Fibroblast of lung (primary cell): ENCODE measurements at regions not wholly inside any gene's neighbourhood (a gene's known extent, or its start where the extent isn't known, plus 50 kb on each side); places are given as distances from the start of the nearest gene placed in this dataset.

Experiments
- DNase-seq, 2 donors: peaks; one replicate each; pipeline versions ENCODE4 v3.0.0 to v3.0.0-alpha.2; 2010; ENCODE audit warnings: low read depth in 2 of 2
- H2AFZ ChIP-seq: 2 replicates; pipeline ENCODE4 v1.5.1; 2012; ENCODE audit warnings: low read length, control low read depth, inconsistent platforms
- H3K27ac ChIP-seq: 2 replicates; pipeline ENCODE4 v1.5.1; 2011; ENCODE audit warnings: low read length, control low read depth; ENCODE audit not compliant: insufficient read depth
- H3K27me3 ChIP-seq: 2 replicates; pipeline ENCODE4 v1.5.1; 2011; ENCODE audit warnings: mild to moderate bottlenecking, low read length; ENCODE audit not compliant: control insufficient read depth, insufficient read depth
- H3K36me3 ChIP-seq: 2 replicates; pipeline ENCODE4 v1.5.1; 2011; ENCODE audit warnings: low read length; ENCODE audit not compliant: control insufficient read depth, insufficient read depth
- H3K4me1 ChIP-seq: 2 replicates; pipeline ENCODE4 v1.5.1; 2011; ENCODE audit warnings: low read length; ENCODE audit not compliant: control insufficient read depth, insufficient read depth; ENCODE audit errors: extremely low read depth
- H3K4me2 ChIP-seq: 2 replicates; pipeline ENCODE4 v1.5.1; 2011; ENCODE audit warnings: low read length, control low read depth; ENCODE audit not compliant: insufficient read depth; ENCODE audit errors: extremely low read depth
- H3K4me3 ChIP-seq, 4 experiments: fragments of 200-600 bp in 1 of 4; sonication (generic) in 1 of 4; replicated peaks in 1 of 4; 2 replicates each; pipeline ENCODE4 v1.5.1; 2011 to 2016; ENCODE audit warnings: low read length in 4 of 4, low read depth in 3 of 4, mild to moderate bottlenecking in 3 of 4, control low read depth in 2 of 4, inconsistent platforms in 1 of 4, mixed read lengths in 1 of 4; ENCODE audit not compliant: insufficient read depth in 1 of 4; ENCODE audit errors: control extremely low read depth in 1 of 4
- H3K79me2 ChIP-seq: 2 replicates; pipeline ENCODE4 v1.5.1; 2012; ENCODE audit warnings: mild to moderate bottlenecking, low read length, inconsistent platforms; ENCODE audit not compliant: control insufficient read depth, insufficient read depth
- H3K9ac ChIP-seq: 2 replicates; pipeline ENCODE4 v1.5.1; 2011; ENCODE audit warnings: mild to moderate bottlenecking, low read length, control low read depth; ENCODE audit not compliant: insufficient read depth
- H3K9me3 ChIP-seq: 2 replicates; pipeline ENCODE4 v1.5.1; 2012; ENCODE audit warnings: low read depth, low read length; ENCODE audit not compliant: control insufficient read depth, insufficient read depth
- H4K20me1 ChIP-seq: 2 replicates; pipeline ENCODE4 v1.5.1; 2011; ENCODE audit warnings: low read length; ENCODE audit not compliant: control insufficient read depth, insufficient read depth; ENCODE audit errors: extremely low read depth
- EZH2 ChIP-seq: IDR thresholded peaks from 2 replicates; pipeline ENCODE4 v1.5.1; 2012; ENCODE audit warnings: low read length, control low read depth, mild to moderate bottlenecking; ENCODE audit errors: missing control alignments
- TF ChIP-seq, protein P1 (sequence below), 2 donors: IDR thresholded peaks in 1 of 2; conservative IDR thresholded peaks in 1 of 2; 1 replicate in 1 of 2; 2 replicates in 1 of 2; pipeline ENCODE4 v1.5.1; 2011 to 2012; ENCODE audit warnings: low read length in 2 of 2, control low read depth in 1 of 2, inconsistent platforms in 1 of 2, low read depth in 1 of 2, mild to moderate bottlenecking in 1 of 2

DNA sequence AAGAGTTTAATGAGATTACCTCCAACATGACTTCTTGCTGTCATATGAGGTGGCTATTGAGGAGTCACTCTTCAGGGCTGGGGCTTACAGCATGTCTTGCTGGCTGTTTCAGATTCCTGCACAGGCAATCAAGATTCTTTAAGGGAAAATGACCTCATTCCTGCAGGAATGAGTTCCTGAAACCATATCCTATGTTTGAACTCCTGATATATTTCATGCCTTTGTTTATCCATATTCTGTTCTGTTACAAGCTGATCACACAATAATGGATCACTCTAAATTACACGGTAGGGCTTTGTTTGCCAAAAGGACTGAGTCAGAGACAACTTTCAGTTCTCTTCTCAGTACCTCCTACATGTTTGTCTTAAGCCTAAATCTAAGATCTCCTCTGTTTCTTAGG lies 879.8 kb upstream of the PIK3C3 start:
- Histone ChIP-seq H2AFZ (no peak overlapping the region), H3K79me2 (no peaks in the 10 kb centered on the region), H3K36me3 (no peaks in the 10 kb centered on the region), H3K27ac (no peak overlapping the region), H3K4me2 (no peak overlapping the region), H3K9me3 (no peaks in the 10 kb centered on the region), H4K20me1 (no peaks in the 10 kb centered on the region), H3K9ac (no peak overlapping the region), H3K4me1 (no peaks in the 10 kb centered on the region), H3K27me3 (no peaks in the 10 kb centered on the region), H3K4me3 (no peak overlapping the region)
- DNase-seq: peak; percentile 80 to 98
- TF ChIP-seq EZH2: no peak
- TF ChIP-seq, protein P1, sequence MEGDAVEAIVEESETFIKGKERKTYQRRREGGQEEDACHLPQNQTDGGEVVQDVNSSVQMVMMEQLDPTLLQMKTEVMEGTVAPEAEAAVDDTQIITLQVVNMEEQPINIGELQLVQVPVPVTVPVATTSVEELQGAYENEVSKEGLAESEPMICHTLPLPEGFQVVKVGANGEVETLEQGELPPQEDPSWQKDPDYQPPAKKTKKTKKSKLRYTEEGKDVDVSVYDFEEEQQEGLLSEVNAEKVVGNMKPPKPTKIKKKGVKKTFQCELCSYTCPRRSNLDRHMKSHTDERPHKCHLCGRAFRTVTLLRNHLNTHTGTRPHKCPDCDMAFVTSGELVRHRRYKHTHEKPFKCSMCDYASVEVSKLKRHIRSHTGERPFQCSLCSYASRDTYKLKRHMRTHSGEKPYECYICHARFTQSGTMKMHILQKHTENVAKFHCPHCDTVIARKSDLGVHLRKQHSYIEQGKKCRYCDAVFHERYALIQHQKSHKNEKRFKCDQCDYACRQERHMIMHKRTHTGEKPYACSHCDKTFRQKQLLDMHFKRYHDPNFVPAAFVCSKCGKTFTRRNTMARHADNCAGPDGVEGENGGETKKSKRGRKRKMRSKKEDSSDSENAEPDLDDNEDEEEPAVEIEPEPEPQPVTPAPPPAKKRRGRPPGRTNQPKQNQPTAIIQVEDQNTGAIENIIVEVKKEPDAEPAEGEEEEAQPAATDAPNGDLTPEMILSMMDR (conservative IDR thresholded peaks at IDR 0.05 in 1 of 2, IDR thresholded peaks at IDR 0.05 in 1 of 2; ENCODE audit: low read depth in 1 of 2, low read length in 2 of 2): no peak

DNA sequence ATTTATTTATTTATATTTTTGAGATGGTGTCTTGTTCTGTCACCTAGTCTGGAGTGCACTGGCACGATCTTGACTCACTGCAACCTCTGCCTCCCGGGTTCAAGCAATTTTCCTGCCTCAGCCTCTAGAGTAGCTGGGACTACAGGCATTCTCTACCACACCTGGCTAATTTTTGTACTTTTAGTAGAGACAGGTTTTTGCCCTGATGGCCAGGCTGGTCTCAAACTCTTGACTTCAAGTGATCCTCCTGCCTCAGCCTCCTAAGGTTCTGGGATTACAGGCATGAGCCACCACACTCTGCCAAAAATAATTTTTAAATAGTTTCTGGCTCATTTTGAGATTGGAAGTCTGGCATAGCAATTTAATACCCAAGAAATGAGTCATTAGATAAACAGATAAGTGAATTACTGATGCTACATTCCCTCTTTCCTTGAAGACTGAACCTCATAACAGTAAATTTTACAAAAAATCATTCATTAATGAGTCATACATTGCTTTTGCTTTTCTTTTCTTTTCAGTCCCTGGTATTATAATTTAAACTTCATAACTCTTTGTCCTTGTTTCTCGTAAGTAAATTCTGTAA lies 881.6 kb upstream of the PIK3C3 start:
- H3K9ac ChIP-seq: no peak overlapping the region
- no peak overlapping the region for H3K4me2 ChIP-seq
- H3K4me1 ChIP-seq: no peaks in the 10 kb centered on the region
- no peaks in the 10 kb centered on the region for H3K79me2 ChIP-seq
- no peaks in the 10 kb centered on the region for H4K20me1 ChIP-seq
- peak; percentile 87 to 92 for DNase-seq
- no peaks in the 10 kb centered on the region for H3K9me3 ChIP-seq
- no peak overlapping the region for H3K4me3 ChIP-seq
- no peak overlapping the region for H2AFZ ChIP-seq
- H3K36me3 ChIP-seq: no peaks in the 10 kb centered on the region
- TF ChIP-seq EZH2: no peak
- TF ChIP-seq, protein P1 (conservative IDR thresholded peaks at IDR 0.05 in 1 of 2, IDR thresholded peaks at IDR 0.05 in 1 of 2; ENCODE audit: low read depth in 1 of 2, low read length in 2 of 2): no peak
- no peaks in the 10 kb centered on the region for H3K27me3 ChIP-seq
- H3K27ac ChIP-seq: no peak overlapping the region

DNA sequence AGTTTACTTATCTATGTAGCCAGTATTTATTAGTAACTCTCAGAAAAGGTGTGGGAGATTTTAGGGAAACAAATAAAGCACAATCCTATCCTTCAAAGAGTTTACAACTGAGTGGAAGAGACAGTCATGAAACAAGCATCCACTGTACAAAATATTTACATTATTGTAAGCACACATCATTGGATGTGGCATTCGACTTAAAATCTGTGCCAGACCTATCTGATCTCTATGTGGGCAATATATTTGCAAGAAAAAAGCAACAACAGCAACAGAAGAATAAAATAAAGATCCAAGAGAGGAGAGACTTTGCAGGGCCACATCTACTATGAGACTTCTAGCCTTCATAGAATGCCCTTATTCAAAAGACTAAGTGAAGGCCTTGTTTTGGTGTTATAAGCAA lies 882.1 kb upstream of the PIK3C3 start:
- H4K20me1 ChIP-seq: no peaks in the 10 kb centered on the region
- no peaks in the 10 kb centered on the region for H3K9me3 ChIP-seq
- no peak for TF ChIP-seq EZH2
- H3K4me2 ChIP-seq: no peak overlapping the region
- no peaks in the 10 kb centered on the region for H3K4me1 ChIP-seq
- H3K27me3 ChIP-seq: no peaks in the 10 kb centered on the region
- DNase-seq: peak in 1 of 2 donors; percentile 11
- H3K4me3 ChIP-seq: no peak overlapping the region
- no peaks in the 10 kb centered on the region for H3K36me3 ChIP-seq
- no peaks in the 10 kb centered on the region for H3K79me2 ChIP-seq
- no peak overlapping the region for H2AFZ ChIP-seq
- no peak overlapping the region for H3K9ac ChIP-seq
- no peak overlapping the region for H3K27ac ChIP-seq
